ENCODE measurements at regions not wholly inside any gene's neighbourhood (a gene's known extent, or its start where the extent isn't known, plus 50 kb on each side); places are given as distances from the start of the nearest gene placed in this dataset.
"Not testable (repeated sequence)": the region's sequence is repeated elsewhere in the genome, so short reads cannot be mapped to it uniquely, and the experiment has no call there.

- DNase-seq, result no peak
Observed at GRCh38 chr13:99078017-99078771, 100.3 kb upstream of the DOCK9 start.

- DNase-seq, result no peak
Observed at GRCh38 chr13:99080131-99080530, 102.3 kb upstream of the DOCK9 start.

GRCh38 chr13:99083981-99084380 is 106.1 kb upstream of the DOCK9 start:
- no peak for DNase-seq

- no peak for DNase-seq
Observed at GRCh38 chr13:99085139-99085807, 107.4 kb upstream of the DOCK9 start.

- DNase-seq, result no peak
Observed at GRCh38 chr13:99085808-99086266, 108.0 kb upstream of the DOCK9 start.

- no peak for DNase-seq
Observed at GRCh38 chr13:99086267-99087097, 108.6 kb upstream of the DOCK9 start.

GRCh38 chr13:99087098-99087953 is 109.5 kb upstream of the DOCK9 start:
- peak; percentile 59 for DNase-seq

- DNase-seq, result peak; percentile 62
Observed at GRCh38 chr13:99087954-99088491, 110.2 kb upstream of the DOCK9 start.

- DNase-seq, result no peak
Observed at GRCh38 chr13:99093997-99094396, 106.7 kb upstream of the UBAC2 start.

GRCh38 chr13:99101831-99102230 is 98.8 kb upstream of the UBAC2 start:
- not testable (repeated sequence) for DNase-seq

- DNase-seq, result no peak
Observed at GRCh38 chr13:99103536-99103935, 97.1 kb upstream of the UBAC2 start.

GRCh38 chr13:99104396-99104795 is 96.3 kb upstream of the UBAC2 start:
- no peak for DNase-seq

- DNase-seq, result no peak
Observed at GRCh38 chr13:99105160-99105559, 95.5 kb upstream of the UBAC2 start.

- no peak for DNase-seq
Observed at GRCh38 chr13:99113351-99113750, 87.3 kb upstream of the UBAC2 start.

- no peak for DNase-seq
Observed at GRCh38 chr13:99118179-99118578, 82.5 kb upstream of the UBAC2 start.

GRCh38 chr13:99119656-99120055 is 81.0 kb upstream of the UBAC2 start:
- no peak for DNase-seq

GRCh38 chr13:99120751-99121150 is 79.9 kb upstream of the UBAC2 start:
- DNase-seq, result no peak

- DNase-seq, result no peak
Observed at GRCh38 chr13:99122171-99122570, 78.5 kb upstream of the UBAC2 start.

- DNase-seq, result no peak
Observed at GRCh38 chr13:99123101-99124045, 77.3 kb upstream of the UBAC2 start.

GRCh38 chr13:99124046-99124400 is 76.6 kb upstream of the UBAC2 start:
- DNase-seq, result no peak

GRCh38 chr13:99124794-99125316 is 75.8 kb upstream of the UBAC2 start:
- DNase-seq, result no peak

Measured in NCI-H2107 (cell line).